ENCODE measurements at regions not wholly inside any gene's neighbourhood (a gene's known extent, or its start where the extent isn't known, plus 50 kb on each side); places are given as distances from the start of the nearest gene placed in this dataset.

DNA sequence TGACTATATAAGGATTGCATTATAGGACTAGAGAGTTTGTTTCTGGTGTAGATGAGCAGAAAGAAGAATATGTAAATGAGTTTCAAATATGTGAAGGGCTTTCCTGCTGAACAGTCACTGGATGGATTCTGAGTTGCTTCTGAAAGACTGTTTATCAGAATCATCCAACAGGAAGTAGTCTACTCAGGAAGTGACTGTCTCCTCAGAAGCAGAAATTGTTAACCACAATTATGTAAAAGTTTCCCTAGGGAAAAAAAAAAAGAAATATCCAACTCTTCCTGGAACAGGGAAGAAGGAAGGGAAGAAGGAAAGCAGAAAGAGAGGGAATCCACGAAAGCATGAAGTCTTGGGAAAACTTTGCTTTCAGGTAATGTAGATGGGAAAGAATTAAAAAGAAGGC lies 138.9 kb downstream of the TENT5A start:
- Mint-ChIP-seq H3K36me3 (no peaks in the 10 kb centered on the region), H3K4me1 (ENCODE audit: unreplicated experiment) (no peaks in the 10 kb centered on the region), H3K27me3 (no peaks in the 10 kb centered on the region), H3K4me3 (no peak overlapping the region), H3K9me3 (no peaks in the 10 kb centered on the region), H3K27ac (no peak overlapping the region)
- TF ChIP-seq, protein P1, sequence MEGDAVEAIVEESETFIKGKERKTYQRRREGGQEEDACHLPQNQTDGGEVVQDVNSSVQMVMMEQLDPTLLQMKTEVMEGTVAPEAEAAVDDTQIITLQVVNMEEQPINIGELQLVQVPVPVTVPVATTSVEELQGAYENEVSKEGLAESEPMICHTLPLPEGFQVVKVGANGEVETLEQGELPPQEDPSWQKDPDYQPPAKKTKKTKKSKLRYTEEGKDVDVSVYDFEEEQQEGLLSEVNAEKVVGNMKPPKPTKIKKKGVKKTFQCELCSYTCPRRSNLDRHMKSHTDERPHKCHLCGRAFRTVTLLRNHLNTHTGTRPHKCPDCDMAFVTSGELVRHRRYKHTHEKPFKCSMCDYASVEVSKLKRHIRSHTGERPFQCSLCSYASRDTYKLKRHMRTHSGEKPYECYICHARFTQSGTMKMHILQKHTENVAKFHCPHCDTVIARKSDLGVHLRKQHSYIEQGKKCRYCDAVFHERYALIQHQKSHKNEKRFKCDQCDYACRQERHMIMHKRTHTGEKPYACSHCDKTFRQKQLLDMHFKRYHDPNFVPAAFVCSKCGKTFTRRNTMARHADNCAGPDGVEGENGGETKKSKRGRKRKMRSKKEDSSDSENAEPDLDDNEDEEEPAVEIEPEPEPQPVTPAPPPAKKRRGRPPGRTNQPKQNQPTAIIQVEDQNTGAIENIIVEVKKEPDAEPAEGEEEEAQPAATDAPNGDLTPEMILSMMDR (conservative IDR thresholded peaks at IDR 0.05), result no peak
- DNase-seq (ENCODE audit: extremely low spot score, unreplicated experiment), result no peak

DNA sequence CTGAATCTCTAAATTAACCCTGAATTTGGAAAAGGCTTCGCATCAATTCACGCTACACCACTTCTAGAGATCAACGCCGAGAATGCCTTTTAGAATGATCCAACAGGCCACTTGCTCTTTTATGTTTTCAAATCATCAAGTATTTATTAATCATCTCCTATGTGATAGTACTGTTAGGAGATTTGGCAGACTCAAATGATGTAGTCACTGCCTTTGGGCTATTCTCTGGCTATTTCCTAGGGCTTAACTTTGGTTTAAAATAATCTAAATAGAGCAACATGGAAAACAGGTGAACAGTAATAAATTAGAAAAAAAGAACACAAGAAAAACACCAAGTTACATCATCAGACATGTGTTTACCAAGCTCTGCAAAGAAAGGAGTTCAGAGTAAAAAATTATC lies 140.3 kb downstream of the TENT5A start:
- no peaks in the 10 kb centered on the region for H3K36me3 Mint-ChIP-seq
- no peak overlapping the region for H3K27ac Mint-ChIP-seq
- H3K4me1 Mint-ChIP-seq (ENCODE audit: unreplicated experiment), result no peaks in the 10 kb centered on the region
- TF ChIP-seq, protein P1 (conservative IDR thresholded peaks at IDR 0.05), result no peak
- no peak overlapping the region for H3K4me3 Mint-ChIP-seq
- H3K27me3 Mint-ChIP-seq, result no peaks in the 10 kb centered on the region
- DNase-seq (ENCODE audit: extremely low spot score, unreplicated experiment), result no peak
- no peaks in the 10 kb centered on the region for H3K9me3 Mint-ChIP-seq

DNA sequence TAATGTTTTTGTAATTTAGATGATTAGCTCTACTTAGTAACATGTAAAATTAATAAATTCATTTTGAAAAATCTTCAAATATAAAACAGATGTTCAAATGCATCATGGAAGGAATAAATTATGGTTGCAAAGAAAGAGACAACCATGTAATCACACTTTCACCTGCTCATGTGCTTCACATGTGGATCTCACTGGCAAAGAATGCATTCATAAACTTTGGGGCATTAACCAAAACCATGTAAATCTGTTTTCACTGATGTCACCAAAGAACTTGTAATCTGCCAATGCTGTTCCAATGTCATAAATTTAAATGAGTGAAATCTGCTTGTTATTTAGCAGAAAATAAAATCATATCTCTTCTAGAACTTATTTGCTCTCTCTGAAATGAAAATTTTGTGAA lies 142.7 kb downstream of the TENT5A start:
- TF ChIP-seq, protein P1 (conservative IDR thresholded peaks at IDR 0.05), result no peak
- no peaks in the 10 kb centered on the region for H3K9me3 Mint-ChIP-seq
- no peaks in the 10 kb centered on the region for H3K27me3 Mint-ChIP-seq
- H3K4me1 Mint-ChIP-seq (ENCODE audit: unreplicated experiment), result no peaks in the 10 kb centered on the region
- no peaks in the 10 kb centered on the region for H3K36me3 Mint-ChIP-seq
- no peak overlapping the region for H3K27ac Mint-ChIP-seq
- DNase-seq (ENCODE audit: extremely low spot score, unreplicated experiment), result no peak
- H3K4me3 Mint-ChIP-seq, result no peak overlapping the region

- Mint-ChIP-seq H3K4me3 (no peak overlapping the region), H3K9me3 (peaks cover 9% of the 10 kb centered on the region), H3K4me1 (ENCODE audit: unreplicated experiment) (no peaks in the 10 kb centered on the region), H3K27ac (no peak overlapping the region), H3K27me3 (no peaks in the 10 kb centered on the region), H3K36me3 (no peaks in the 10 kb centered on the region)
- no peak for DNase-seq (ENCODE audit: extremely low spot score, unreplicated experiment)
- TF ChIP-seq, protein P1 (conservative IDR thresholded peaks at IDR 0.05), result no peak
Measured at GRCh38 chr6:81608776-81609175, 143.7 kb downstream of the TENT5A start.

- no peak overlapping the region for H3K27ac Mint-ChIP-seq
Measured at GRCh38 chr6:81606965-81607381, 145.5 kb downstream of the TENT5A start.

More at GRCh38 chr6:81606965-81607381, 145.5 kb downstream of the TENT5A start:
- Mint-ChIP-seq H3K9me3 (peaks cover 9% of the 10 kb centered on the region), H3K4me3 (no peak overlapping the region), H3K36me3 (no peaks in the 10 kb centered on the region), H3K4me1 (ENCODE audit: unreplicated experiment) (no peaks in the 10 kb centered on the region), H3K27me3 (no peaks in the 10 kb centered on the region)
- TF ChIP-seq, protein P1 (conservative IDR thresholded peaks at IDR 0.05), result no peak
- no peak for DNase-seq (ENCODE audit: extremely low spot score, unreplicated experiment)
